GM21526 (cell line): ENCODE measurements at regions not wholly inside any gene's neighbourhood (a gene's known extent, or its start where the extent isn't known, plus 50 kb on each side); places are given as distances from the start of the nearest gene placed in this dataset.
"Not testable (repeated sequence)": the region's sequence is repeated elsewhere in the genome, so short reads cannot be mapped to it uniquely, and the experiment has no call there.

Experiments used
- ATAC-seq: cut with Tn5 transposase; IDR thresholded peaks from one replicate; pipeline ENCODE4 v1.9.1; 2021; ENCODE audit warnings: moderate library complexity; ENCODE audit not compliant: unreplicated experiment, low FRiP score

- no peak for ATAC-seq
These were observed 101.3 kb downstream of the AKAP11 start for GRCh38 chr13:42373048-42373812.

DNA sequence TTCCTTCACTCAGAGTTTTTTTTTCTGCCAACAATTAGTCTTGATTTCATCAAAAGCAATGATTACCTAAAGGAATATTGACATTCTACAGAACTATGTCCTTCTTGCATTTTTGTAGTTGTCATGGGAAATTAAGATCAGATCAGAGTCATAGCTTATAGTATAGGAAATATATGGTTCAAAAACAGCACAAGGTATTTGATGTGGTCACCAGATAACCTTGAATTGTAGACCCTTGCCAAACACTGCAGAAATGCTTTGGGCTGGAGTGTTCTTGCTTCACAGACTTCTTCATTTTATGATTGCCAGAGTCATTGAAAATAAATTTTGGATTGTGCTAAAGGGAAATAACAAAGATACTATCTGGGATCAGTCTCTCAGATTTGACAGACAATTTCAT lies 103.7 kb downstream of the AKAP11 start:
- ATAC-seq: no peak

- peak; percentile 75 for ATAC-seq
These were observed 105.9 kb downstream of the AKAP11 start for GRCh38 chr13:42377640-42378382.

DNA sequence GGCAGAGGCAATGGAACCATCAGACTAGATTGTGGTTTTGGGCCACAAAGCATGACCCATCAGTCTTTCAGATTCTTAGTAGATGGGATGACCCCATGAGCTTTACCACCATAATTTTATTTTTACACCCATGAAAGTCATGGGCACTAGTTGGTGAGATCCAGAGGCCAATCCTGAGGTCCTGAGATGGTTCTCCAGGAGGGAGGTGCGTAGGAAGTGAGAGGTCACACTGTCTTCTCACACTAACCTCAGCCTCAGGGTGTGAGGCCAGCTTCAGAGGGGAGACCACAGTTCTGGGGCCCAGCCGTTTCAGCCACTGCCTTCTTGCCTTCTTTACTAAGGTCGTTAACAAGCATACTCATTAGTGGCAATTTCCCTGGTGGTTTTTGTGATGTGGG lies 106.4 kb downstream of the AKAP11 start:
- no peak for ATAC-seq

DNA sequence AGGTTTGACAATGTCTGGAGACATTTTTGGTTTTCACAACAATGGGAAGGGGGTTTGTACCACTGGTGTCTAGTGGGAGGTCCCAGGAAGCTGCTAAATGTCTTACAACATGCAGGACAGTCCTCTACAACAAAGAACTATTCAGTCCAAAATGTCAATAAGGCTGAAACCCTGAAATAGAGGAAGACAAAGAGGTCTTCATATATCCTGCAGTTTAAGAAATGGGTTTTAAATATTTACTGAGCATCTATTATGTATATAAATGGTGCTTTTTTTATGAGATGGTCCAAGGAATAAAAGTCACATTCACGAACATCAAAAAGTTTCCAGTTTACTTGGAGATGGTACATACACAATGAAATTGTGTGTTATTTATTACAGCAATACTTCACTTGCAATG lies 107.3 kb downstream of the AKAP11 start:
- no peak for ATAC-seq

DNA sequence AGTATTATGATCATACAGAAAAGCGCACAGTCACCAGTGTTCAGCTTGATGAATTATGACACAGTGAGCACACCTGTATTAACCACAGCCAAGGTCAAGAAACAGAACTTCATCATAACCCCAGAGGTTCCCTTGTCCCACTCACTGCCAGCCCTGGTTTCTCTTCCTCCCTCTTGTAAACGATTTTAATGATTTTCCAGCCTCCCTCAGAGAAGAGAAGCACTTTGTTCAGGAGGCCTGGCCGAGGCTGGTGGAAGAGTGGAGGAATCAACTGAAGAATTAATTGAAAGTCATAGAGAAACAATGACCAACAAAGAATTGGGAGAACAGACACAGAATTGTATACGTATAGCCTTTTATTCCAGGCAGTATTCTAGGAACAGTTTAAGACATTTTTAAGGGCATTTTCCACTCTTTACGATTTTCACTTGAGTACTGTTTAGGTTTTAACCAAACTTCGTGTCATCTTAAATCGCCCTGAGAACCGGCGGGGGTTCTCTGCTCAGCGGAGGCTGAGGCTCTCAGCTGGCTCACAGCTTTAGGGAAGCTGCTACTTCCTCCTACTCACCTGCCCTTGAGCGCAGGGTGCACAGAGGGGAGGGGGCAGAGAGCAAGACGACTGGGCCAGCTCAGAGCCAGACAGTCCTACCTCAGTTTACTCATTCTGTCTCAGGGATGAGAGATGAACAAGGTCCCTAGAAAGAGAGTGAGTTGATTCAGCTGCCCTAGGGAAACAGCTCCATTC lies 108.6 kb downstream of the AKAP11 start:
- peak; percentile 52 for ATAC-seq

DNA sequence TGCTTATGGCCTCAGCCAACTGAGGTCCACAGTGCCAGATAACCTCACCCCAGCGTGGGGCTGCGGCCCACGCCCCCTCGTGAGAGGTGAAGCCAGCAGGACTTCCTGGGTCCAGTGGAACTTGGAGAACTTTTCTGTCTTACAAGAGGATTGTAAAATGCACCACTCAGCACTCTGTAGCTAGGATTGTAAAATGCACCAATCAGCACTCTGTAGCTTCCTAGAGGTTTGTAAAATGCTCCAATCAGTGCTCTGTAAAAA lies 109.1 kb downstream of the AKAP11 start:
- no peak for ATAC-seq

DNA sequence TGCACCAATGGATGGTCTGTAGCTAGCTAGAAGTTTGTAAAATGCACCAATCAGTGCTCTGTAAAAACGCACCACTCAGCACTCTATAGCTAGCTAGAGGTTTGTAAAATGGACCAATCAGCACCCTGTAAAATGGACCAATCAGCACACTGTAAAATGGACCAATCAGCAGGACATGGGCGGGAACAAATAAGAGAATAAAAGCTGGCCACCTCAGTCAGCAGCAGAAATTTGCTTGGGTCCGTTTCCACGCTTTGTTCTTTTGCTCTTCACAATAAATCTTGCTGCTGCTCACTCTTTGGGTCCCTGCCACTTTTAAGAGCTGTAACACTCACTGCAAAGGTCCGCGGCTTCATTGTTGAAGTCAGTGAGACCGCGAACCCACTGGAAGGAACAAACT lies 109.5 kb downstream of the AKAP11 start:
- ATAC-seq: not testable (repeated sequence)

DNA sequence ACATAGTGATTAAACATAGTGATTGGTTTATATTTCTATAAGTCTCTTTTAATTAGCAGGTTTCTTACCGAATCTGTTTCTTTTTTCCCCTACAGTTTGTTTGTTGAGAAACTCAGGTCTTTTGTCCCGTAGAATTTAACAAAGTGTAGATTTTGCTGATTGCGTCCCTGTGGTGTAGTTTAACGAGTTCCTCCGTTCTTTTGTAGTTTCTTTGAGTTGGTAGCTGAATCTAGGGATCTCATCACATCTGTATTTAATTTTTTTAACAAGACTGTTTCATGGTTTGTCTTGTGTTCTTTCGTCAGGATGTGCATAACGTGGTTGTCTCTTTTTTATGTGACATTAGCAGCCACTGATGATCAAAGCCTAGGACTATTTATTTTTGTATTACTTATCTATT lies 111.1 kb downstream of the AKAP11 start:
- no peak for ATAC-seq

DNA sequence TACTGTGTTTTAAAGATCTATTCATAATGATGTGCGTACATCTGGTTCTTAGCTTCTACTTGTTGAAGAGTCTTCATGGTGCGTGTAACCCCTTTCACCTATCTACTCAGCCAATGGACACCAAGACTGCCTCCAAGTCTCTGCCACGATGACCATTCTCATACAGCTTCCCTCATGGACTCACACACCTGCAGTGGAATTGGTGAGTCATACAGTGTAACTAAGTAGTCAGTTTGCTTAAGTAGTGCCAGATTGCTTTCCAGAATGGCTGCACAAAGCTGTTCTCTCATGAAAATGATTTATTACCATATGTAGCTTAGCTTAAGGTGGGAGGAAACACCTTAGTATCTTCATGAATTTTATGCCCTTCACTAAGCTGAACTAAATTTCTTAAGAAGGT lies 112.3 kb downstream of the AKAP11 start:
- ATAC-seq: no peak

- no peak for ATAC-seq
These were observed 116.4 kb downstream of the AKAP11 start for GRCh38 chr13:42388326-42388725.

DNA sequence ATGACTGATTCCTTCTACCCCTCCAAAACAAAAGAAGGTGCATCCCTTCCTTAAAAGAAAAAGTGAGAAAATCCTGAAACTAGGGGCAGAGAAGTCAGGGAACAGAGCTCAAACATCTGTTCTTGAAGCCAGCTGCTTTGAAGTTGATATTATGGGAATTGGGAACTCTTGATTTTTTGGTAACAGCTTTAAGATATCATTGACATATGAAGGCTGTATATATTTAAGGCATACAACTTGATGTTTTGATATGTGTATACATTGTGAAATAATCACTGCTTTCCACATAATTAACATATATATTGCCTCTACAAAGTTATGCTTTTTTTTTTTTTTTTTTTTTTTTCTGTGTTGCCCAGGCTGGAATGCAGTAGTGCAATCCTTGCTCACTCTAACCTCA lies 117.1 kb downstream of the AKAP11 start:
- ATAC-seq: no peak

GRCh38 chr13:42392180-42392579 lies 120.2 kb downstream of the AKAP11 start:
- ATAC-seq: no peak

DNA sequence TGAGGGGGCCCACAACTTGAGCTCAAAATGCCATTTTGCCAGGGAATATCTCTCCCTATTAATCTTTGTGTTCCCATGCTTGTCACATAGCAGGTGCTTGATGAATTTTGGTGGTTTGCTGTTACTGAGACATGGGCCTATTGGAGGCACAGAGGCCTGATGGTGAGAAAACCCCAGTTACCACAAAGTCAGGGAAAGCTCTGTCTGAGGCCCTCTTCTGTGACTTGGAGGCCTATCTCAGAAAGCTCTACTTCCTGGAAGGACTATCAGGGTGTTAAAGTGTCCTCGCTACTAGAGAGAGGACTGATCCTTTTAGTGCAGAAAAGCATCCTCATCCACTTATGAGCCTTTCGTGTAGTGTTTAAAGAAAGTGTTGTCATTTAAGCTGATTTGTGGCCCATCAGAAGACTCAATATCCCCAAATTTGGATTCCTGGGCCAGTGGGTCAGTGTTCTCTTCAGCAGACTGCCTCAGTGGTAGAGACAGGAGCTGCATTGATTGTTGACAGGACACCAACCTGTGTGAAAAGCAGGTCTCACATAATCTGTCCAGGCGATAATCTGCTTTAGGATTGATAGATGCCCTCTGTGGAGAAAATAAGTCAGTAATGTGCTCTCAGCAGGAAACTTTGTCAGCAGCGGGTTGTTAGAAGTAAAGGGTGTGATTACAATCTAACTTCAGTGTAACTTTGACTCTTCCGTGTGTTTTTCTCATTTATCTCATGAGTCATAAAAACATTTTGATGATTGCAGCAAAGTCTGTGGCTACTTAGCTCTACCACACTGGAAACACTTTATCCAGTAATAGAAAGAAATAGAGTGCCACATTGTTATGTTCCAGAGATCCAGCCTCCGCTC lies 121.0 kb downstream of the AKAP11 start:
- ATAC-seq: no peak

- ATAC-seq: no peak
These were observed 121.8 kb downstream of the AKAP11 start for GRCh38 chr13:42393573-42394360.

- ATAC-seq: no peak
These were observed 122.4 kb downstream of the AKAP11 start for GRCh38 chr13:42394361-42394708.

DNA sequence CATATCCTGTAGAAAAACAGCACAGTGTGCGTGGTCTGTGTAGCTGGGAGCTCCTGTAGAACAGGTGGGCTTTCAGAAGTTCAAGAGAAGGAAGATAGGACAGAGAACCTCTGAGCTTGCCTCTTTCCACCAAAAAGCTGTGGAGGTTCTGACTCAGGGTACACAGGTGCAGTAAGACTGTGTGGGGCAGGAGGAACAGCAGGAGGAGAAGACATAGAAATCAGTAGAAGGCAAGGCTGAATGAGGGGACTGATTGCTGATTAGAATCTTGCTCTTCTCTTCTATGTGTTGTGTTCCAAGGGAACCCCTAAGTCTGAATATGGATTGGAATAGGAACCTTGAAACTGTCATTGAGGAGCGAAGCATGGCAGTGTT lies 122.7 kb downstream of the AKAP11 start:
- no peak for ATAC-seq

DNA sequence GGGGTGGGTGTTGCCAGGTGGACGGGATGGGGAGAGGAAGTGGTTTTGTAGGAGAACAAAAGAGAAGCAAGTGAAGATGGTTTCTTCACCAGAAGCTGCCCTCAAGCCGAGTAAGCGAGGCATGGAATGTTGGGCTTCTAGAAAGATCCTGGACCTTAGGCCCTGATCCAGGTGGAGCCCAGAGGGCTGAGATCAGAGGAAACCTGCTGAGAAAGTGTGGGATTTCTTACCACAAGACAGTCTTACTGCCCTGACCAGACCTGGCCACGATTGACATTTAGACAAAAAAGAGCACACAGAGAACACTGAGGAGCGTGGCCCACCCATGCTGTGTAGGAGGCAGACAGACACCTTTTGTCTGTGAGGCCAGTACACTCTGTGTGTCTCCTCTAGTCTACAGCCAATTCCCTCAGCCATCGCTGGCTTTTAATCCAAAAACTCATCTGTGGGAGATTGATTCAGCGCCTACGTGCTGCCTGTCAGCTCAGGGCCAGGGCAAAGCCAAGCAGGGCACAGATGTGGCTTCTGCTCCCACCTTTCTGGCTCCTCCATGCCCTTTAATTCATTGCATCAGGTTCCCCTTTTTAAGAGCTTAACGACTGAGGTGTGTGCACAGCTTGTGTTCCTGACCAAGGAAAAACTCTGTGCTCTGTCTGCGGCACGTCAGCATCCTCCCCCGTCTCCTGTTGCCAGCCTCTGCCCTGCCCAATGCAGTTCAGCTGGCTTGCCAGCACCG lies 123.3 kb downstream of the AKAP11 start:
- ATAC-seq: no peak

- ATAC-seq: no peak
These were observed 124.5 kb downstream of the AKAP11 start for GRCh38 chr13:42396501-42396900.
